ENCODE measurements at regions not wholly inside any gene's neighbourhood (a gene's known extent, or its start where the extent isn't known, plus 50 kb on each side); places are given as distances from the start of the nearest gene placed in this dataset.

GRCh38 chr4:100079264-100079663, 111.0 kb downstream of the DDIT4L start:
- H3K27ac ChIP-seq, result no peak overlapping the region
- H3K9ac ChIP-seq (ENCODE audit: insufficient read length), result no peak overlapping the region
- DNase-seq (ENCODE audit: low read depth, low spot score), result no peak
- H3K9me3 ChIP-seq (ENCODE audit: low read depth, low read length), result no peaks in the 10 kb centered on the region
- H3K4me3 ChIP-seq, result no peak overlapping the region
- no peaks in the 10 kb centered on the region for H3K36me3 ChIP-seq (ENCODE audit: insufficient read depth, low read length)
- TF ChIP-seq EZH2 (IDR thresholded peaks at IDR 0.05) (no peak), POLR2AphosphoS5 (IDR thresholded peaks at IDR 0.05; ENCODE audit: borderline replicate concordance, low read depth, low read length) (no peak), FOXP2 (optimal IDR thresholded peaks at IDR 0.05; ENCODE audit: control extremely low read depth, extremely low read length, insufficient read depth) (no peak)

DNA sequence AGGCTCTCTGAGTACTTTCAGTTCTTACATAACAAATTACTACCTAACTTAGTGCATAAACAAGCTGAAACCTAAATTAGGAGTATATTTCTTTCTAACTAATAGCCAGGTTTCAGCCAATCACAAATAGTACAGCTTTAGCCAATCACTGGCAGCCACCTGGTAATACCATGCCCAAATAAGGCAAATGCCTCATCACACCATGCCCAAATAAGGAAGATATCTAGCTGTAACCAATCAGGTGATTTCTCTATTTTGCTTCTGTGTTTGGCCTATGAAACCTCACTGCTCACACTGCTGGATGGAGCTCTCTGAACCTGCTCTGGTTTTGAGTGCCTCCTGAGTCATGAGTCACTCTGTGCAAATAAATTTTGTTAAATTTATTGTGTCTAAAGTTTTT, 113.5 kb downstream of the DDIT4L start:
- DNase-seq (ENCODE audit: low read depth, low spot score), result no peak
- no peaks in the 10 kb centered on the region for H3K9me3 ChIP-seq (ENCODE audit: low read depth, low read length)
- H3K9ac ChIP-seq (ENCODE audit: insufficient read length), result no peak overlapping the region
- H3K36me3 ChIP-seq (ENCODE audit: insufficient read depth, low read length), result no peaks in the 10 kb centered on the region
- no peak overlapping the region for H3K27ac ChIP-seq
- no peak for TF ChIP-seq EZH2 (IDR thresholded peaks at IDR 0.05)
- no peak for TF ChIP-seq FOXP2 (optimal IDR thresholded peaks at IDR 0.05; ENCODE audit: control extremely low read depth, extremely low read length, insufficient read depth)
- no peak for TF ChIP-seq POLR2AphosphoS5 (IDR thresholded peaks at IDR 0.05; ENCODE audit: borderline replicate concordance, low read depth, low read length)
- H3K4me3 ChIP-seq, result no peak overlapping the region

GRCh38 chr4:100075486-100076270, 114.6 kb downstream of the DDIT4L start:
- Histone ChIP-seq H3K4me3 (no peak overlapping the region), H3K27ac (no peak overlapping the region), H3K9ac (ENCODE audit: insufficient read length) (no peak overlapping the region), H3K36me3 (ENCODE audit: insufficient read depth, low read length) (no peaks in the 10 kb centered on the region), H3K9me3 (ENCODE audit: low read depth, low read length) (no peaks in the 10 kb centered on the region)
- no peak for TF ChIP-seq FOXP2 (optimal IDR thresholded peaks at IDR 0.05; ENCODE audit: control extremely low read depth, extremely low read length, insufficient read depth)
- TF ChIP-seq POLR2AphosphoS5 (IDR thresholded peaks at IDR 0.05; ENCODE audit: borderline replicate concordance, low read depth, low read length), result no peak
- TF ChIP-seq EZH2 (IDR thresholded peaks at IDR 0.05), result no peak
- no peak for DNase-seq (ENCODE audit: low read depth, low spot score)

DNA sequence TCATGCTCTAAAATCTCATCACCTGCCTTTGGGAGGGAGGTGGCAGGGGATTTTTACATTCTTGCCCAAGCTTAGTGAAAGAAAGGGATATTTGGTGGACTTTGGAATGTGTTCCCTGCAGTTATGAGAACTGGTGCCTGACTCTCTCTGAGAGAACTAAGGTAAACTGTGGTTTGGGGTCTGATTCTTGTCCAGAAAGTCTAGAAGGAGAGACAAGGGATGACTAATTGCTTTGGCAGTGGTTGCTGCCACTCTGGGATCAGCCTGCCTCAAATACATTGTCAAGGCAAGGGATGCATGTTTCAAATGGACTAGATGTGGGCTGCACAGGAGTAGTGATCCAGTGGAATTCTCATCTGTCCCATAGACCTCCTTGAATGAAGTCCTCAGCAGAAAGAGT, 115.2 kb downstream of the DDIT4L start:
- no peak for TF ChIP-seq FOXP2 (optimal IDR thresholded peaks at IDR 0.05; ENCODE audit: control extremely low read depth, extremely low read length, insufficient read depth)
- TF ChIP-seq POLR2AphosphoS5 (IDR thresholded peaks at IDR 0.05; ENCODE audit: borderline replicate concordance, low read depth, low read length), result no peak
- no peak for TF ChIP-seq EZH2 (IDR thresholded peaks at IDR 0.05)
- Histone ChIP-seq H3K9ac (ENCODE audit: insufficient read length) (no peak overlapping the region), H3K36me3 (ENCODE audit: insufficient read depth, low read length) (no peaks in the 10 kb centered on the region), H3K4me3 (no peak overlapping the region), H3K27ac (no peak overlapping the region), H3K9me3 (ENCODE audit: low read depth, low read length) (no peaks in the 10 kb centered on the region)
- DNase-seq (ENCODE audit: low read depth, low spot score), result no peak

DNA sequence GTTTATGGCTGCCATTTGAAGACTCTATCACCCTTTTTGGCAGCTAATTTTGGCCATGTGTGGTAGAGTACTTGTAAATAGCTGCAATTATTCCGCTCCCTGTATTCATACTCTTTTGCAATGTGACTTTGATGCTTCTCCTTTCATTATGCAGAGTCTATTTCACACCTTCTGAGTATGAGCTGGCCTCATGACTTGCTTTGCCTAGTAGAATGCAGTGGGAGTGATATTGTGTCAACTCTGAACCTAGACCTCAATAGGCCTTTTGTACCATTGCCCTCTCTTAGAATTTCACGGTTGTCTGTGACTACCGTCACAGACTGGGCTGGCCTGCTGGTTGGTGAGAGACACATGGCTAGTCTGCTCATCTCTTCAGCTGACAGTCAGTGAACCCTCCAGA, 118.8 kb downstream of the DDIT4L start:
- Histone ChIP-seq H3K27ac (no peak overlapping the region), H3K9me3 (ENCODE audit: low read depth, low read length) (no peaks in the 10 kb centered on the region), H3K36me3 (ENCODE audit: insufficient read depth, low read length) (no peaks in the 10 kb centered on the region; the same call in 1 of the 2 replicates), H3K4me3 (no peak overlapping the region), H3K9ac (ENCODE audit: insufficient read length) (no peak overlapping the region)
- no peak for DNase-seq (ENCODE audit: low read depth, low spot score)
- TF ChIP-seq EZH2 (IDR thresholded peaks at IDR 0.05) (no peak), POLR2AphosphoS5 (IDR thresholded peaks at IDR 0.05; ENCODE audit: borderline replicate concordance, low read depth, low read length) (no peak), FOXP2 (optimal IDR thresholded peaks at IDR 0.05; ENCODE audit: control extremely low read depth, extremely low read length, insufficient read depth) (no peak)

DNA sequence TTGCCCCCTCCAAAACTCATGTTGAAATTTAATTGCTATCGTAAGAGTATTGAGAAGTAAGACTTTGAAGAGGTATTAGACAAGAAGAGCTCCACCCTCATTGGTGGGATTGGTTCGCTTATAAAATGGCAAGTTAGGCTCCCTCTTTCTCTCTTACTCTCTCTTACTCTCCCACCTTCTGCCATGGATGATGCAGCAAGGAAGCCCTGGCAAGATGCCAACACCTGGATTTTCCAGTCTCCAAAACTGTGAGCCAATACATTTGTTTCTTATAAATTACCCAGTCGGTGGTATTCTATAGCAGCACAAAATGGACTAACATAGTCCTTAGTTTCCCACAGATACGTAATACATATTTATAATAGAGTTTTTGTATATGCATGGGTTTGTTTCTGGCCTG, 119.4 kb downstream of the DDIT4L start:
- Histone ChIP-seq H3K27ac (no peak overlapping the region), H3K9ac (ENCODE audit: insufficient read length) (no peak overlapping the region), H3K9me3 (ENCODE audit: low read depth, low read length) (no peaks in the 10 kb centered on the region), H3K36me3 (ENCODE audit: insufficient read depth, low read length) (no peaks in the 10 kb centered on the region; the same call in 1 of the 2 replicates), H3K4me3 (no peak overlapping the region)
- TF ChIP-seq FOXP2 (optimal IDR thresholded peaks at IDR 0.05; ENCODE audit: control extremely low read depth, extremely low read length, insufficient read depth), result no peak
- no peak for TF ChIP-seq POLR2AphosphoS5 (IDR thresholded peaks at IDR 0.05; ENCODE audit: borderline replicate concordance, low read depth, low read length)
- TF ChIP-seq EZH2 (IDR thresholded peaks at IDR 0.05), result no peak
- DNase-seq (ENCODE audit: low read depth, low spot score), result no peak

DNA sequence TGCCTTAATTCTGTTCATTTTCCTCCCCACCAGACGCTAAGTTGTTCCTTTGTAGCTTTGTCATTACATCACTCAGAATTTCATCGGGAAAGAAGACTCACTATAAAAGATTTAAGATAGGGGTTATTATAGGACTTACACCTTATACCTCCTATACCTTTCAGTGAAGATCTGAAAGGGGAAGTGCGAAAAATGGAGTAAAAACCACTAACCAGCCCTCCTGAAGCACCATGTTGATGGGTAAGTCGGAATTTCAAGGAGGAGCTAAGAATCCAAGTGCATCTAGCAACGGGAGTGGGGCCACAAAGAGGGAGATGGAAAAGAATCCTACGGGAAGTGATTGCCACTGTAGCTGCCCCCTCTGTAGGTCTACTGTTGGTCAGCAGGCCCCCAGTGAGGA, 119.1 kb upstream of the H2AZ1 start:
- Histone ChIP-seq H3K36me3 (ENCODE audit: insufficient read depth, low read length) (no peaks in the 10 kb centered on the region; the same call in 1 of the 2 replicates), H3K9ac (ENCODE audit: insufficient read length) (no peak overlapping the region)
- DNase-seq (ENCODE audit: low read depth, low spot score), result no peak

GRCh38 chr4:100067255-100067654, 117.2 kb upstream of the H2AZ1 start:
- TF ChIP-seq FOXP2 (optimal IDR thresholded peaks at IDR 0.05; ENCODE audit: control extremely low read depth, extremely low read length, insufficient read depth), result no peak
- TF ChIP-seq POLR2AphosphoS5 (IDR thresholded peaks at IDR 0.05; ENCODE audit: borderline replicate concordance, low read depth, low read length), result no peak
- Histone ChIP-seq H3K9me3 (ENCODE audit: low read depth, low read length) (no peaks in the 10 kb centered on the region), H3K9ac (ENCODE audit: insufficient read length) (no peak overlapping the region), H3K36me3 (ENCODE audit: insufficient read depth, low read length) (no peaks in the 10 kb centered on the region; the same call in 1 of the 2 replicates), H3K27ac (no peak overlapping the region), H3K4me3 (no peak overlapping the region)
- DNase-seq (ENCODE audit: low read depth, low spot score), result no peak

More for the DNA sequence above, 119.1 kb upstream of the H2AZ1 start:
- H3K4me3 ChIP-seq, result no peak overlapping the region
- no peak overlapping the region for H3K27ac ChIP-seq
- TF ChIP-seq FOXP2 (optimal IDR thresholded peaks at IDR 0.05; ENCODE audit: control extremely low read depth, extremely low read length, insufficient read depth), result no peak
- no peak for TF ChIP-seq EZH2 (IDR thresholded peaks at IDR 0.05)
- TF ChIP-seq POLR2AphosphoS5 (IDR thresholded peaks at IDR 0.05; ENCODE audit: borderline replicate concordance, low read depth, low read length), result no peak
- no peaks in the 10 kb centered on the region for H3K9me3 ChIP-seq (ENCODE audit: low read depth, low read length)
